HG03039 (cell line): ENCODE measurements at regions not wholly inside any gene's neighbourhood (a gene's known extent, or its start where the extent isn't known, plus 50 kb on each side); places are given as distances from the start of the nearest gene placed in this dataset.
"Not testable (repeated sequence)": the region's sequence is repeated elsewhere in the genome, so short reads cannot be mapped to it uniquely, and the experiment has no call there.

Source experiments
- ATAC-seq: cut with Tn5 transposase; IDR thresholded peaks from one replicate; pipeline ENCODE4 v1.9.1; 2021; ENCODE audit warnings: mild to moderate bottlenecking, moderate library complexity; ENCODE audit not compliant: unreplicated experiment

DNA sequence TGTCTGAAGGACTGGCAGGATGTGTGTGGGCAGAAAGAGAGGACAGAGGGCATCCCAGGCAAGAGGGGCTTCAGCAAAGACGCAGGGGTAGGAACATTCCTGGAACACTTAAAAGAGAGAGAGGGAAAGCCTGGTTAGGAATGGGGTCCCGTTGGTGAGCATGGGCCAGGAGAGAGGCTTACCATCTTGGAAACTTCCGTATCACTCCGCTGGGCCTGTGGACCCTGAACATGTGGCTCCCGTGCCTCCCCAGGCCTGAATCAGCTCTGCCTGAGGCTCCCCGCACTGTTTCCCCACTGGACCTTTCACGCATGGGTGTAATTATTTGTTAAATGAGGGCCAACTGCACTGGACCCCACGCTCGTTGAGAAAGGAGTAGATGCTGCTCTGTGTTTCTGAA lies 191.1 kb upstream of the GLI2 start:
- no peak for ATAC-seq

DNA sequence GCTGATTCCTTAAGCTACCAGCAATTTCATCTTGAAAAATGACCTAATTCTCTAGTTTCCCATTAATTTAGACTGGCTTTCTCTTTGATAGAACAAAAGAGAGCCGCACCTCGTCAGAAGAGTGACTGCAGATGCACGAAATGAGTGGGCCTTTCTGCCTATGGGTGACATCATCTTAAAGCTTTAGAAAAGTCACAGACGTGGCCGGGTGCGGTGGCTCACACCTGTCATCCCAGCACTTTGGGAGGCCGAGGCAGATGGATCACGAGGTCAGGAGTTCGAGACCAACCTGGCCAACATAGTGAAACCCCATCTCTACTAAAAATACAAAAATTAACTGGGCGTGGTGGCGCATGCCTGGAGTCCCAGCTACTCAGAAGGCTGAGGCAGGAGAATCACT lies 190.7 kb upstream of the GLI2 start:
- ATAC-seq: not testable (repeated sequence)

DNA sequence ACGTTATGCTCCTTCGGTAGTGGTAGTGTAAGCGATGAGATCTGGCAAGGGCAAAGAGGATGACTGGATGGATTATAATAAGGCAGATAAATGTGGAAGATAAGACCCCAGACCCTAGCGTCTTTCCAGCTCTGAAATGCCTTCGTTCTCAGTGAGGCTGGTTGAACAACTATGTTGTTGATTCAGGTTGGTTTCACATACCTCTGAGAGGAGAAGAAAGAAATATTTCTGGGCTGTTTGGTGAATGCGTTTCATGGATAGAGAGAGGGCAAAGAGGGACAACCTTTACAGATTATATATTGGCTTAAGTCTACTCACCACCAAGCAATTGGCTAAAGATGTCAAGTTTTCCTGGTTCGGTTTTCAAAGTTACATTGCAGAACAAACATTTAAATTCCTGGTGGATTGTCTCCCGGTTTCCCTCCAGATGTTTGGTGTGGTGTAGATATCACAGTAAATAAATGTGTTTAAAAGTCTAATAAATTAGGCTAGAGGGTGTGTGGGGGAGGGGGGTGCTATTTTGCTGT lies 190.1 kb upstream of the GLI2 start:
- ATAC-seq: no peak

DNA sequence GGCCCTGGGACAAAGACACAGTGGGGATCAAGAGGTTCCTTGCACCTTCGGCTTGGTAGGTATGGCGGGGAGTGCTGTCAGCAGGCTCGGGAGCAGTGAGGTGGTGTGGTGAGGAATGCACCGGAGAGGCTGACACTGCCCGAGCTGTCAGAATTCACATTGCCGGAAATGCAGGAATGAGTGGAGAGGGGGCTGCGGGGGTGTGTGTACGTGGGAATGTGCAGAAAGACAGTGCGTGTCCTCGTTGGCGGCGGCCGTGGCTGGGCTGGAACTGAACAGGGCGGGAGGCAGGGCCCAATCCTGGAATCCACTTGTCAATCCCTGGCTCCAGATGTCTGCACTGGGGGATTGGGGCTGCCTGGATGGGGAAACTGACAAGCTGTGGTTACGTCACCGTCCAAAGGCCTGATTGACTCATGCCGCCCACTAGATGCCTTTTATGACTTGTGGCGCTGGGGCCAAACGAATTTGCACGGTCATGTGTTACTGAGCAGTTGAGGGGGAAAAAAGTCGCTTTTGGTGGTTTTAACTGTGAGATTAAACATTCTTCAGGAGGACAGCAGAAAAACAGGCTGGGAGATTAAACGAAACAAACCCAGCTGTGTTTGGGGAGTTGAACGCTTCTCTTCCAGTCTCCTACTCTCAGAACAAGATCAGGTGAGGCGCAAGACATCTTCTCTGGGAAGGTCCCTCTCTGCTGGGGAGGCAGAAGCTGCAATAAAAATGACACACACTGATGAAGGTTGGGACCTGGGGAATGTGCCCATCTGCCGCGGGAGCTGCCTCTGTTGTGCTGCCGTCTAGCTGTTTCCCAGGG lies 189.4 kb upstream of the GLI2 start:
- ATAC-seq: no peak

DNA sequence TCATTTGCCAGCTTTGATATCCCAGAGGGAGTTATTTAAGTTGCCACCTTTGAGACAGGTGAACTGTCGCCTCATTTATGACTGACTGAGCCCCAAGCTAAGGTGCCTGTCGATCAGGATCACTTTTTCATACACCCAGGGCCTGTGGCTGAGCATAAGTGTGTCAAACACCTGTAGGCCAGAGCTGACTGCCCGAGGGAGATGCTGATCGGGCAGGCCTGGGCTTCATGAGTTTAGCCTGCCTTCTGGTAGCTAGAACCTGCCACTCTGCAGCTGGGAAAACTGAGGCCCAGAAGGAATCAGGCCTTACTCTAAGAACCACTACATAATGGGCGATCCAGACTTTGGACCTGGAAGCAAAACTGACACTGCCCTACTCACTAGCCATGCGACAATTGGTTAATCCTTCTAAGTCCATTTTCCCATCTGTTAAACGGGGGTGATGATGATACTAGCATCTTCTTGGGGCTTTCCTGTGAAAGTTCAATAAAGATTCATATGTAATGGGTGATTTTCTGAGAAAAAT lies 188.7 kb upstream of the GLI2 start:
- no peak for ATAC-seq

DNA sequence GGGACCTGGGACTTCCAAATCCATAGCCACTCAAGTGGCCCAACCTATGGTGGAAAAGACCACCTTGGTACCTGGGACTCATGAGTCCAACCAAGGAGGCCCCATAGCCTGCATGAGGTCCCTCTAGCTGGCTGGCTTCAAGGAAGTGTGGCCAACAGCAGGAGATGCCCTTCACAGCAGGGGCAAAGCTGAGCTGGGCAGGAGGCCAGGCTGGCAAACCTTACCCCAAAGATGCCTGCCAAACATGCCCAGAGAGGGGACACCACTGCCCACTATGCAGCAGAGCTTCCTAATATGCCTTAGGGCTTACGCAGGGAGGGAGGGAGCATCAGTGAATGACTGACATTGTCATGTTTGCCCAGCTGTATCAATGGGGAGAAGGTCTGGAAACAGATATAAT lies 188.0 kb upstream of the GLI2 start:
- no peak for ATAC-seq

DNA sequence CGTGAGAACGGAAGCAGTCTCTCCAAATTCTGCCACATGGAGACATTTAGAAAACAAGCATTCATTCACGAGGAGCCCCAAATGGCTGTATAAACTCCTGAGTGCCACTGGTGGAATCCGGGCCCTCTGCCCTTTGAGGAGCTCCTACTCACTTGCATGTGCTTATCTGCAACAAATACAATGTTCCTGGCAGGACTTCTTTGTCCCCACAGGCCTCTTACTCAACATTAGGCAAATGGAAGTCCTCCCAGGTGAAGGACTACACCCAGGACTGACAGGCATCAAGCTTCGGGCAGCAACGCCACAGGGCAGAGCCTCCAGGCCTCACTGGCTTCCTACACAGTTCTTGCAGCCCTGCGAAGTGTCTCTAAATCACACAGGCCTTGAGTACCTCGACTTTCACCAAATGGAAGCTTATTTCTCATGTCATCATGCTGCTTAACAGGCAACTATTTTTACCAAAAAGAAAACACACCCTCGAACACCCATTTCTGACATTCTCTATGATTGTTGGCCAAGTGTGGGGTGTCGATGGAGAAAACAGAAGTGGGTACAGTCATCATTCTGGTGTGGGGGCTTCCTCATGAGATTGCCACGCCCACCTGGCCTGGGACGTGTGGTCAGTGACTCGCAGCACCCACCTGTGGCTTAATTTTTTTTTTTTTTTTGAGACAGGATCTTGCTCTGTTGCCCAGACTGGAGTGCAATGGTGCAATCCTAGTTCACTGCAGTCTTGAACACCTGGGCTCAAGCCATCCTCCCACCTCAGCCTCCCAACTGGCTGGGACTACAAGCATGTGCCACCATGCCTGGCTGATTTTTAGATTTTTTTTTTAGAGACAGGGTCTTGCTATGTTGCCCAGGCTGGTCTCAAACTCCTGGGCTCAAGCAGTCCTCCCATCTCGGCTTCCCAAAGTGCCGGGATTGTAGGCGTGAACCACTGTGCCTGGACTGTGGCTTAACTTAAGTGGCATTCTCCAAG lies 186.8 kb upstream of the GLI2 start:
- no peak for ATAC-seq

DNA sequence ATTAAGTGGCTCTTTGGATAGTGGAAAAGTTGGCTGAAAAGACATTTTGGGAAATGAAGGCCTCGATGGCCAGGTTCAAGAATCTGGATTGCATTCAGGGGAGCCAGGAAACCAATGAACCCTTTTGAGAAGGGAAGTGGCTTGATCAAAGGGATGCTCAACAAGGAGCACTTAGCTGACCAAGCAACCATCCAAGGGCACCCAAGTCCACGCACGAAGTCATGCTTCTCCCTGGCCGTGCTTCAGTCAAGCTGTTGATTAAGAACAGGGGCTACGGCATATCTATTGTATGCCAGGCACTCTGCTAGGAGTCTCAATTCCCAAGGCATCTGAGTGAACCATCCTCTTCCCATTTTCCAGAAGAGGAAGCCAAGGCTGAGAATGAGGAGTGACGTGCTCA lies 185.8 kb upstream of the GLI2 start:
- no peak for ATAC-seq

DNA sequence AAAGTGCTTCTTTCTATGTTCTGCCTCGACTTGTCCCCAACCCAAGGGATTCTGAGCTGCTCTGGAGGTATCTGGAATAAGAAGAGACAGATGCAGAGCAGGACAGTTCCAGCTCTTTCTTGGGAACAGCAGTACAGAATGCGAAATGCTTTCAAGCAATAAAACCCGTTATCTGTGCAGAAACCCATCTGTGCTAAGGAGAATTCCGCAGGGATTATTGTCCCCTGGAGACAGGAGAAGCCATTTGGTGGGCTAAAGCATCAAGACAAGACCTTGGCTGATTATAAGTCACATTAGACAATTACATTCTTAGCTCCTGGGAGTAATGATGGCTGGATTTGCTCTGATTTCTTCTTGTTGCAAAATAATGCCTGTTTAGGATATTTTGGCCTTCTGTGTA lies 185.4 kb upstream of the GLI2 start:
- ATAC-seq: no peak

DNA sequence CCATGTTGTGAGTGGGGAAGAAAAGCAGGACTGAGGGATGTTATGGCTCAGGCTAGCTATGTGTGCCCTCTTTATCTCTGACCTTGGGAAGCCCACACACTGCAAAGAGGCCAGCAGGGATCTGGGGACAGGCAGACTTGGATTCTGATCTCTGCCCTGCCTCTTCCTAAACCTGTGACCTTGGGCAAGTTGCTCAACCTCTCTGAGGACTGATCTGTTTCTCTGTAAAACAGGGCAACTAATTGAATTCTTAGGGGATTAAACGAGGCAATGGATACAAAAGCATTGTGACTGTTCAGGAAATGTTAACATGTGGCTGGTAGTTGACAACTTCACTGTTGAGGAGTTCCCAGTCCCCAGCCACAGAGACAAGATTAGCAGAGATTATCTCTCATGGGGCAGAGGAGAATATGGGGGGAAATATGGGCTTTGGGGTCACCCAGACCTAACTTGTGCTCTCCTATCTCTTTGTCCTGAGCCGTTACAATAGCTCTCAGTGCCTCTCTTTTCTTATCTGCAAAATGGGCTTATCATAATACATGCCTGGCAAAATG lies 184.7 kb upstream of the GLI2 start:
- ATAC-seq: no peak

DNA sequence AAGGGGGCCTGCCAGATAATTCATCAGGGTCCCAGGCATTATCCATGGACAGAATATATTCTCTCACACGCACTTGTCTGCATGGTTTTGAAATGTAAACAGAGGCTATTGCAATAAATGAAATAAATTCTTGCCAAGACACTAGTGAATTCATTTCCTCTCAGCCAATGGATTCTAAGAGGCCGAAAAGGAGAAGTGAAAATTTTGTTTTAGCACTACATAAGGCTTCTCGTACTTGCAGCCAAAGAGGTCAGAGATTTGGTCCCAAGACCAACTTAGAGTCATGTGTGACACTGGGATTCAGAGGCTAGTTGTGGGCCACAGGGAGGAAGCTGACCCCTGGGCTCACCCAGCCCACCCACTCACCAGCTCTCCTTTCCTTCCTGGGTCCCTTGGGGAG lies 184.1 kb upstream of the GLI2 start:
- no peak for ATAC-seq

DNA sequence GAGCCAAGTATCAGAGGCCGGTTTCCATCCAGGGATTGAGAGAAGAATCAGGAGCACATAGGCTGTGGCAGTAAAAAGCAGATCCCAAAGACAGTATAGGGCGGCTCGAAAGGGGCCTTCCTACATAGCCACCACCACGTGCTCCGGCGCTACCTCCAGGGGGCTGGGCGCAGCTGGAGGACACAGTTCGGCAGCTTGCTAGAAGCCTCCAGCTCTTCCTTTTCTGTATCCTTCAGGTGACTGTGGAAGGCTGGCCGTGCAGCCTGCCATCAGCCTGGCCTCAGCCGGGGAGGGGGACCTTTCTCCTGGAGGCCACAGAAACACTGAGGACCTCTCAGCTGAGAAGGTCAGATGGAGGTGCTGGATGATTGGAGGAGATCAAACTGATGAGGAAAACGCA lies 183.6 kb upstream of the GLI2 start:
- no peak for ATAC-seq

DNA sequence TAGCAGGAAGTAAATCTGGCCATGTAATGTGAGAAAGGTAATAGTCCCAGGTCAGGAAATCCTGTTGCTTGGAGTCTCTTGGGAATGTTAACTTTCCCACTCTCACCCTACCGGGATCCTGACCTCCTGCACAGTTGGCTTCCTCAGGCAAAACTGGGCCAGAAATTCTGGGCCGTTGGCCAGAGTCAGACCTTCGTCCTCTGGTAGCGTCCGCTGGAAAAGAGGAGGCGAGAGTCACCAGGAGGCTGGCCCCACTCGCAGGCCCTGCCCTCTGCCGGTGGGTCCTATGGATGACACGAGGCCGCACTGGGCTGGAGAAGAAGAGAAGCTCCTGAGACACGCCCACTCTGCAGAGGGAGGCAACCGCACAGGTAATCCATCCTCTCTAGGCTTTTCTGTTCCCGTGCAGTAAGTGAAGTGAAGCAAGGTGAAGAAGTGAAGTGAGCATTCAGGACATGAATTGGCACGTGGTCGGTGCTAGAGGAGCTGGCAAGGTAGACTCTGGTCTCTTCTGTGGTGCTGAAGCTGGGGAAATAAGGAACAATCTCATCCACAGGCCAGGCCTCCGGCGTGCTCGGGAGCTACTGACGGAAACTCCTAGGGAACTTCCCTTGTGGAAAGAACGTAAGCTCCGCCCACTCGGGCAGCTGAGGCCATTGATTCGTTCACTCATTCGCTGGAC lies 182.7 kb upstream of the GLI2 start:
- no peak for ATAC-seq

DNA sequence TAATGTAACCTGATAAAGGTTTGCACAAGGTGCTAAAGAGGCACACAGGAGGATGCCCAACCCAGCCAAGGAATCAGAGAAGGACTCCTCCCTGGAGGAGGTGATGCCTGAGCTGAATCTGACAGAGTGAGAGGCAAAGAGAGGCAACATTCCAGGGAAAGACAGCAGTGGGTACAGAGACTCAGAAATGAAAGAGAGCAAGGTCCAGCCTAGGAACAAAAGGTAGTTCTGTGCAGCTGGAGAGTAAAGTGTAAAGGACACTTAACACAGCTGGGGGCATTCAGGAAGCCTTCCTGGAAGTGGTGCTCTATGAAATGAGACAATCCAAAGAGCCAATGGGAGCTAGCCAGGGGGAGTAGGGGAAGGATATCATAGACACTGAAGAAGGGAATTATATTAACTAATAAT lies 181.0 kb upstream of the GLI2 start:
- no peak for ATAC-seq

DNA sequence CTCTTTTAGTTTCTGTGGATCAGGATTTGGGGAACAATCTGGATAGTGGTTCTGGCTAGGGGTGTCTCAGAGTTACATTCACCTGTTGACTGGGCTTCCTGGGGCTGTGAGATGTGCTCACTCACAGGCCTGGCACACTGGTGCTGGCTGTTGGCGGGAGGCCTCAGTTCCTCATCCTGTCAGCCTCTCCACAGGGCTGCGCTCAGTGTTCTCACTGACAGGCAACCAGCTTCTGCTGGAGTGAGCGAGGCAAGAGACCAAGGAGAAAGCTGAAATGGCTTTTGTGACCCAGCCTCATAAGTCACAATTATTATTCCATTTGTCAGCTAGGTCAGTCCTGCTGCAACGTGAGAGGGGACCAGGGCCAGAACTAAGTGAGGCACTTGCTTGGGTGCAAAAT lies 180.6 kb upstream of the GLI2 start:
- ATAC-seq: no peak

DNA sequence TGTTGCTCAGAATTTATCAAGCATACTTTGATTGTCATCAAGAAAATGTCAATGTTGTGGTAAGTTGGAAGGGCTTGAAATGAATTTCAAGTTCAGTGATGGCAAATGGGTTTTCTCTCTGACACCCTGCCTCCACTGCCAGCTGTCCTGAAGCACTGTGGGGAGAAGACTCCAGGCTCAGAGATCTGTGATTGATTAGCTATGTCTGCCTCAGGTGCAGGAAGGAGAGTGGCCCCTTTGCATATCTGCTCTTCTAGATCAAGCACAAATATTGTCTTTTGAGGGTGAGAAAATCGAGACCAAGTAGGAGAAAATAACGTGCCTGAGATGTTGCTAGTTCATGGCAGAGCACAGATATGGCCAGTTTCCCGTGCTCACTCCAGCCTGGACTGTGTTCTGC lies 178.8 kb upstream of the GLI2 start:
- ATAC-seq: no peak

DNA sequence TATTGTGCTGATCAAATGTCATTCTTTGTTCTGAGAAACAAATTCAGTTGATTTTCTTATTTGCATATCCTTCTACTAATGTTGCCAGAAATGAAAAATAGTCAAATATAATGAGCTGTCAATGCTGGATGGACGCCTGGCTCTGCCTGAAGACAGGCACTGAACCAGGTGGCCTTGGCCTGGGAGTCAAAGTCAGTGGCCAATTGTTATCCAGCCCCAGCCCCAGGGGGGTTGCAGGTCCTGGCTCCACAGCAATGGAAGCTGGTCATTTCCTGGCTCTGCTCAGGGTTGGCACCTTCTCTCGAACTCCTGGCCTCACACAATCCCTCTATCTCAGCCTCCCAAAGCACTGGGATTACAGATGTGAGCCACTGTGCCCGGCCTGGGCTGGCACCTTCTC lies 176.8 kb upstream of the GLI2 start:
- ATAC-seq: no peak

DNA sequence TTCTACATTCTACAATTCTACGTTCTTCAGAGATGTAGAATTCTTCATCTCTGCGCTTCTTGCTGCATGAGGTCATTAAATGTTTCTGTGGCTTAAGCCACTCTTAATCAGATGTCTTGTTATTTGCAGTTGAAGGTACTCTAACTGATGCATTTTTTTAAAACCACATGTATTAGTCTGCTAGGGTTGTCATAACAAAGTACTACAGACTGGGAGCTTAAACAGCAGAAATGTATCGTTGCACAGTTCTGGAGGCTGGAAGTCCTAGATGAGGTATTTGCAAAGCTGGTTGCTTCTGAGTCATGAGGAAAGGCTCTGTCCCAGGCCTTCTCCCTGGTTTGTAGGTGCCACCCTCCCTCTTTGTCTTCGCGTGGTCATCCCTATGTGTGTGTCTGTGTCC lies 176.3 kb upstream of the GLI2 start:
- no peak for ATAC-seq

DNA sequence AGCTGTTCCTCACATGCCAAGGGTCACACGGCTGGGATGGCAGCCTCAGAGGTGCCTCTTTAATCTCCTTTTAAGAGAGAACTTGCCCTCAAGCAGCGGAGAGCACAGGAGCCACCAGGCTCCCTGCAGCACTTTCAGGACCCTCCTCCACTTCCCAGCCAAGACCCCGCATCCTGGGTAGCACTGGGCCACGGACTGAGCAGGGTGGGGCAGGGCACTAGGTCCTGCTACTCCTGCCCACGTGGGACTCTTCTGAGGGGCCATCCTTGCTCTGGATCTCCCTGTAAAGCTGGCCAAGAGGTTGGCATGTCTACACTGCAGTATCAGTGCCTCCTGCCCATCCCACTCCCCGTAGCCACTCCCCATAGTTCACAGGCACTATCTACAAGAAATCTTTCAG lies 175.3 kb upstream of the GLI2 start:
- ATAC-seq: no peak

DNA sequence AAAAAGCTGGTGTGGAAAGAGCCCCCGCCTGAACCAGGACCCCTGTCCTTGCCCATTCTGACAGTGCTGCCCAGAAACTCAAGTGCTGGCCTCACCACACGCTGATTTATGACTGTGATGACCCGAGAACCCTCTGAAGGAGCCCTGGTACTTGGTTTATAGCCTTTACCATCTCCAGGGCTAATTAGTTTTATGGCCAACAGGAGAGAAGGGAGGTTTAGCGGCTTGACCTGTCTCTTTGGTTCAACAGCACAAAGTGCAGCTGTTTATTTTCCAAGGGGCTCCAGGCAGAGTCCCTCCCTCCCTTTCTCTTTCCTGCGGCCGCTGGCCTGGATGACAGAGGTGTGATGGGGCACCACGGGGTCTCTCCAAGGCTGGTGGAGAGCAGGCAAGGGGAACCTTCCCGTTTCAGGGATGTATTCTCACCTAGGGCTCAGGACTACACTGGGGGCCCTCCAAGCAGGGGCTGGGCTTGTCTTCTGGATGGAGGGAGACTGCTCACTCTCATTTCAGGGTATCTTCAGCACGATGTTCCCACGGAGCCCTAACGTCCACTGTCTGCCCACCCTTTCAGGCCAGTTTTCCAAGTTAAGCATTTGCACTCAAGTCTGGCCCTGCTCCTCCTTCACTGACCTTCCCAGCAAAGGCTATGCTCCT lies 174.2 kb upstream of the GLI2 start:
- ATAC-seq: no peak
